ENCODE measurements at regions not wholly inside any gene's neighbourhood (a gene's known extent, or its start where the extent isn't known, plus 50 kb on each side); places are given as distances from the start of the nearest gene placed in this dataset.

DNA sequence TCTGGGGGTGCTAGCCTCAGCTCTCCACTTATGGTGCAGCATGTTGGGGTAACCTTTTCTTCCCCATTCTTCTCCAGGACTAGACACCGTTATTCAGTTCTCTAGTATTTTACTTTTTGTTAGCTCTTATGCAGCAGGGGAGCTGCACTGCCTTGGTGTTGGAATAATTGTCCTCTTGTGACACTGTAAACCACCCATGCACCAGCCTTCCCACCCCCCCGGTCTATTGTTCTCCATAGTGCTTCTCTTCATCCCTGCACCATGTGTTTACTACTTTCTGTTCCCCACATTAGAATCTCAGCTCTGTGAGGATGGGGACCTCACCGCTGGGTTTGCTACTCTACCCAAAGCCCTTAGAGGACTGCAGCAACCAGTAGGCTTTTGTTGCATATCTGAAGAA is 230.7 kb downstream of the RPS24 start:
- WGBS, 2 donors = 80 to 92% methylated on average over 3 of the region's 3 CpGs
- TF ChIP-seq, protein P1, sequence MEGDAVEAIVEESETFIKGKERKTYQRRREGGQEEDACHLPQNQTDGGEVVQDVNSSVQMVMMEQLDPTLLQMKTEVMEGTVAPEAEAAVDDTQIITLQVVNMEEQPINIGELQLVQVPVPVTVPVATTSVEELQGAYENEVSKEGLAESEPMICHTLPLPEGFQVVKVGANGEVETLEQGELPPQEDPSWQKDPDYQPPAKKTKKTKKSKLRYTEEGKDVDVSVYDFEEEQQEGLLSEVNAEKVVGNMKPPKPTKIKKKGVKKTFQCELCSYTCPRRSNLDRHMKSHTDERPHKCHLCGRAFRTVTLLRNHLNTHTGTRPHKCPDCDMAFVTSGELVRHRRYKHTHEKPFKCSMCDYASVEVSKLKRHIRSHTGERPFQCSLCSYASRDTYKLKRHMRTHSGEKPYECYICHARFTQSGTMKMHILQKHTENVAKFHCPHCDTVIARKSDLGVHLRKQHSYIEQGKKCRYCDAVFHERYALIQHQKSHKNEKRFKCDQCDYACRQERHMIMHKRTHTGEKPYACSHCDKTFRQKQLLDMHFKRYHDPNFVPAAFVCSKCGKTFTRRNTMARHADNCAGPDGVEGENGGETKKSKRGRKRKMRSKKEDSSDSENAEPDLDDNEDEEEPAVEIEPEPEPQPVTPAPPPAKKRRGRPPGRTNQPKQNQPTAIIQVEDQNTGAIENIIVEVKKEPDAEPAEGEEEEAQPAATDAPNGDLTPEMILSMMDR (IDR thresholded peaks at IDR 0.05) = no peak
- TF ChIP-seq POLR2A (IDR thresholded peaks at IDR 0.05) = no peak
- intact Hi-C loops (cut with DNase I; ENCODE audit: low total_unique reads) = no loop called here

DNA sequence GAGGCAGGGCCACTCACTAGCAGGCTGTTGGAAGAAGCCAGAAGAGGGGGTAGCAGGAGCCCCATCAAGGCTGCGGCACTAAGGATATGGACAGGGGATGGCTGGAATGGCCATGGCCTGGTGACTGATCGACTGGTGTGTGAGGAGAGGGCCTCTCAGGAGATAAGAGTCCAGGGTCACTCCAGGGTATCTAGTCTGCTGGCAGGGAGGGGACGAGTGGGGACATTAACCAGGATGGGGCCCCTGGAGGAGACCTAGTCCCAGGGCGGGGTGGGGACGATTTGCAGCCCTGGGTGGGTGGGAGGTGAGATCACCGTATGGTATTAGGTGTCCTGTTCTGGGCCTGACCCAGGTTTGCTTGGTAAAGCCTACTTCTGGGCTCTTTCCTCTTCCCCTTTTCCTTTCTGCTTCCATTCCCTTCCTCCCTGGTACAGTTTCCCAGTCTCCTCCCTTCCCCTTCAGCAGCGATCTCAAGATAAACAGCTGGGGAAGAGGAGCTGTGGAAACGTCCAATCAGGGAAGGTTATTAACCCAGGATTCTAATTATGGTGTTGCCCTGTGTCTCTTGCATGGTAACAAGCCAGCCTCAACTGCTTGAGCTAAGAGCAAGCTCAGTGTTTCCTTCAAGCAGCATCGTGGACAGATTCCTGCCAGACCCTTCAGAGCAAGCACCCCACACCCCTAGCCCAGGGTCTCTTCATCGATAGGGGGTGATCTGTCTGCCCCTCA is 233.2 kb downstream of the RPS24 start:
- intact Hi-C loops (cut with DNase I; ENCODE audit: low total_unique reads) = no loop called here
- DNase-seq = no peak
- Histone ChIP-seq H3K36me3 (ENCODE audit: low read depth, missing control alignments) (no peaks in the 10 kb centered on the region), H3K4me1 (no peaks in the 10 kb centered on the region), H3K27me3 (no peaks in the 10 kb centered on the region), H3K4me3 (no peak overlapping the region), H3K27ac (no peak overlapping the region), H3K9me3 (no peaks in the 10 kb centered on the region)
- 64 to 67% methylated on average over 10 of the region's 10 CpGs for WGBS, 2 donors
- TF ChIP-seq, protein P1 (IDR thresholded peaks at IDR 0.05) = no peak
- TF ChIP-seq POLR2A (IDR thresholded peaks at IDR 0.05) = no peak

More for the DNA sequence above, 230.7 kb downstream of the RPS24 start:
- DNase-seq = no peak
- H3K4me1 ChIP-seq = peaks cover 3% of the 10 kb centered on the region
- no peaks in the 10 kb centered on the region for H3K27me3 ChIP-seq
- H3K4me3 ChIP-seq = no peak overlapping the region
- H3K9me3 ChIP-seq = no peaks in the 10 kb centered on the region
- H3K36me3 ChIP-seq (ENCODE audit: low read depth, missing control alignments) = no peaks in the 10 kb centered on the region
- no peak overlapping the region for H3K27ac ChIP-seq

DNA sequence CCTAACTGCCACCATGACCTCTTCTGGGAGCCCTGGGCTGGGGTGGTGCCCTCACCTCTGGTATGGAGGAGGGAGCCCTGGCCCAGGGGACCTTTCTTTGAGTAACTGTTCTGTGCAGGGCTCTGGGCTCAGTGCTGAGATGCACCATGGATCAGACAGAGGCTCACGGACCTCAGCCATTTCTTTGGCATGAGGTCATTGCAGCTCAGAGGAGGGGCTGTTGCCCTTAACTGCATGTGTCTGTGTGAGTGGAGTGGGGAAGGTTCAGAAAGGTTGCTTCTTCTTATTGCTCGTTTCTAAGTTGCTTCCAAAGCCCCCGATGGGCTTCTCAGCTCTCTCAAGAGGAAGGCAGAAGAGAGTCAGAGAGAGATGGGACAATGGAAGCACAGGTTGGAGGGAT is 233.9 kb downstream of the RPS24 start:
- no peak for DNase-seq
- intact Hi-C loops (cut with DNase I; ENCODE audit: low total_unique reads) = no loop called here
- H3K4me1 ChIP-seq = no peaks in the 10 kb centered on the region
- H3K27ac ChIP-seq = no peak overlapping the region
- 74 to 82% methylated on average over 2 to 3 of the region's 3 CpGs for WGBS, 2 donors
- H3K36me3 ChIP-seq (ENCODE audit: low read depth, missing control alignments) = no peaks in the 10 kb centered on the region
- TF ChIP-seq, protein P1 (IDR thresholded peaks at IDR 0.05) = no peak
- TF ChIP-seq POLR2A (IDR thresholded peaks at IDR 0.05) = no peak
- no peaks in the 10 kb centered on the region for H3K27me3 ChIP-seq
- no peaks in the 10 kb centered on the region for H3K9me3 ChIP-seq
- no peak overlapping the region for H3K4me3 ChIP-seq

DNA sequence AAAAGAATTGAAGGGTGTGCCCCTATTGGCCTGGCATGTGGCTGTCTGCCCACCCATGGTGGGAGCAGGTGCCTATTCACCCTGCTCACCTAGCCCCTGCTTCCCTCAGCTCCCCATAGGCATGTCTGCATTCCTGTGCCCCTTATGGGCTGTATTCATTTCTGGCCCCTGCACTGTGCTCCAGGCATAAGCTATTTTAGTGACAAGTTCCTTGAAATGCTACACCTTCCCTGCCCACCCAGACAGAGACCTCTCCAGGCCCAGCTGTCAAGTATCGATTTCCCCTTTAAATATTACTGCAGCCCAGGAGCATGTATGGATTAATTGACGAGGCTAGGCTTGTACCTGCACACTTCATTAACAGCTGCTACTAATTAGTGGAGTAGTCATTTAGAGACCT is 235.4 kb downstream of the RPS24 start:
- H3K27ac ChIP-seq = no peak overlapping the region
- H3K4me3 ChIP-seq = no peak overlapping the region
- no peaks in the 10 kb centered on the region for H3K36me3 ChIP-seq (ENCODE audit: low read depth, missing control alignments)
- intact Hi-C loops (cut with DNase I; ENCODE audit: low total_unique reads) = no loop called here
- H3K27me3 ChIP-seq = no peaks in the 10 kb centered on the region
- DNase-seq = no peak
- TF ChIP-seq, protein P1 (IDR thresholded peaks at IDR 0.05) = no peak
- TF ChIP-seq POLR2A (IDR thresholded peaks at IDR 0.05) = no peak
- 93 to 97% methylated on average over 2 of the region's 2 CpGs for WGBS, 2 donors
- no peaks in the 10 kb centered on the region for H3K9me3 ChIP-seq
- no peaks in the 10 kb centered on the region for H3K4me1 ChIP-seq

DNA sequence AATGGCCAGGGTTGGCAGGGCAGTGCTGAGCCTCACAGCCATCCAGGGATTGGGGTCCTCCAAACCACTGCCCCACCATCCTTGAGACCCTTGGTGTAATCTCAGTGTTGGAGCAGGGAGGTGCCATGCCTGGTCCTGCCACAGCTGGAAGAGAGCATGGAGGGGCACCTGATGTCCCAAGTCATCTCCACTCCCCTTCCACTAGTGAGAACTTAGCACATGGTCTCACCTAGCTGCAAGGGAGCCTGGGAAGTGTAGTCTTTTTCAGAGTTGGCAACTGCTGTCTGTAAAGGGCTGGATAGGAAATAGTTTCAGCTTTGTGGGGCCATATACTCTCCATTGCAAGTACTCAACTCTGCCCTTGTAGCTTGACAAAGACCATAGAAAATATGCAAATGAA is 238.7 kb downstream of the RPS24 start:
- H3K27ac ChIP-seq = no peak overlapping the region

More for the DNA sequence above, 238.7 kb downstream of the RPS24 start:
- Histone ChIP-seq H3K27me3 (no peaks in the 10 kb centered on the region), H3K36me3 (ENCODE audit: low read depth, missing control alignments) (no peaks in the 10 kb centered on the region), H3K9me3 (no peaks in the 10 kb centered on the region), H3K4me3 (no peak overlapping the region), H3K4me1 (no peaks in the 10 kb centered on the region)
- TF ChIP-seq POLR2A (IDR thresholded peaks at IDR 0.05) = no peak
- TF ChIP-seq, protein P1 (IDR thresholded peaks at IDR 0.05) = no peak
- no peak for DNase-seq
- intact Hi-C loops (cut with DNase I; ENCODE audit: low total_unique reads) = no loop called here

Data from testis (tissue), 2 donors.